GM10248 (cell line): ENCODE measurements at regions not wholly inside any gene's neighbourhood (a gene's known extent, or its start where the extent isn't known, plus 50 kb on each side); places are given as distances from the start of the nearest gene placed in this dataset.

Experiments
- CTCF ChIA-PET: fragments of 300-600 bp; sonication (Branson Sonifier 250); formaldehyde crosslinking; extraction: SDS; loops from one replicate; lab custom pipeline; 2021; ENCODE audit warnings: antibody characterized with exemption; lab: Yijun Ruan, JAX
- POLR2A ChIA-PET: fragments of 350-650 bp; sonication (Branson Sonifier 250); formaldehyde crosslinking; extraction: SDS; loops from one replicate; lab custom pipeline; 2020; ENCODE audit warnings: antibody characterized with exemption; lab: Yijun Ruan, JAX
- DNase-seq: peaks from one replicate; pipeline ENCODE4 v3.0.0; 2012; ENCODE audit errors: extremely low spot score
- TF ChIP-seq, protein P1 (sequence below): IDR thresholded peaks from 2 replicates; pipeline ENCODE4 v1.5.1; 2012; ENCODE audit warnings: mild to moderate bottlenecking, low read depth; ENCODE audit errors: extremely low read depth, missing control alignments, control extremely low read depth

DNA sequence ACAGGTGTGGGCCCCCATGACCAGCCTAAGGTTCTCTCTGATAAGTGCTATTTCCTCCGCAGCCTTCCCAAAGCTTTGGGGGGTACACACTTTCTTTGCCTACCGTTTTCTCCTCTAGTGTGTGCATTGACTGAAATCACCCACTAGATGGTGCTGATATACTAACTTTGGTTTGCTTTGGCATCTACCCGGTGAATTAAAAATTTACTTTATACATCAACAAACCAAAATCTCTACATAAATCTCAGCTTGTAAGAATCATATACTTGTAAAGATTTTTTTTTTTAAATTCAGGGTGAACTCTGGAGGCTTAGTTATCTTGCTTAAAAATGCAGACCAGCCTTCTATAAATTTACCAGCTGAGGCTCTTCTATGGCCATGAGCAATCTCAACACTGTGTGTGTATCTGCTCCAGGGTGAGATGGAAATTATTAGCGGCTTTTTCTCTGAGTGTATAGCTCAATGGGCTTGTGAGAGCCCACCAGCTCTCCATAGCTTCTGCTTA is 475.7 kb upstream of the TNC start:
- ChIA-PET POLR2A (no interaction called here), CTCF (interaction anchor here (0.6 to 3.6 kb wide), 37 partner anchors 10 to 1392 kb away, joined by 3 to 38 read pairs (median 4); no protein-coding TSS in a partner anchor)
- TF ChIP-seq, protein P1, sequence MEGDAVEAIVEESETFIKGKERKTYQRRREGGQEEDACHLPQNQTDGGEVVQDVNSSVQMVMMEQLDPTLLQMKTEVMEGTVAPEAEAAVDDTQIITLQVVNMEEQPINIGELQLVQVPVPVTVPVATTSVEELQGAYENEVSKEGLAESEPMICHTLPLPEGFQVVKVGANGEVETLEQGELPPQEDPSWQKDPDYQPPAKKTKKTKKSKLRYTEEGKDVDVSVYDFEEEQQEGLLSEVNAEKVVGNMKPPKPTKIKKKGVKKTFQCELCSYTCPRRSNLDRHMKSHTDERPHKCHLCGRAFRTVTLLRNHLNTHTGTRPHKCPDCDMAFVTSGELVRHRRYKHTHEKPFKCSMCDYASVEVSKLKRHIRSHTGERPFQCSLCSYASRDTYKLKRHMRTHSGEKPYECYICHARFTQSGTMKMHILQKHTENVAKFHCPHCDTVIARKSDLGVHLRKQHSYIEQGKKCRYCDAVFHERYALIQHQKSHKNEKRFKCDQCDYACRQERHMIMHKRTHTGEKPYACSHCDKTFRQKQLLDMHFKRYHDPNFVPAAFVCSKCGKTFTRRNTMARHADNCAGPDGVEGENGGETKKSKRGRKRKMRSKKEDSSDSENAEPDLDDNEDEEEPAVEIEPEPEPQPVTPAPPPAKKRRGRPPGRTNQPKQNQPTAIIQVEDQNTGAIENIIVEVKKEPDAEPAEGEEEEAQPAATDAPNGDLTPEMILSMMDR = peak; percentile 62
- peak; percentile 36 for DNase-seq

DNA sequence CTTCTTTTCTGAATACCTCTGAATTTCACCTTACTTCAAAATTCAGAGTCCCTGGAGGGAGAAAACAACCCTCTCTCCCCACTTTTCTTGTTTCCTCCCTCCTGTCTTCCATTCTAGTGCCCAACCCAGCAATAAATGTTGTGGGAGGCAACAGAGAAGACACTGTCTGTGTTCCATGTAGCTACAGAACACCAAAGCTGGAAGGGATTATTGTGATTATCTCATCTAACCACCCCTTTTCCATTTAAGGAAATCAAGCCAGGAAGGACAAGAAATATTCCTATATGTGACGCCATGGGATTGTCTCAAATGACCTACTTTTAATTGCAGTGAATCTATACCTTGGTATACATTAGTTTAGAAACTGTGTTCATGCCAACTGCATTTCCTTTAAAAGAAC is 476.6 kb upstream of the TNC start:
- TF ChIP-seq, protein P1 = no peak
- POLR2A ChIA-PET = no interaction called here
- CTCF ChIA-PET = interaction anchor here (0.7 to 3.6 kb wide), 11 partner anchors 9 to 1069 kb away, joined by 3 to 38 read pairs (median 8); no protein-coding TSS in a partner anchor
- DNase-seq = no peak

DNA sequence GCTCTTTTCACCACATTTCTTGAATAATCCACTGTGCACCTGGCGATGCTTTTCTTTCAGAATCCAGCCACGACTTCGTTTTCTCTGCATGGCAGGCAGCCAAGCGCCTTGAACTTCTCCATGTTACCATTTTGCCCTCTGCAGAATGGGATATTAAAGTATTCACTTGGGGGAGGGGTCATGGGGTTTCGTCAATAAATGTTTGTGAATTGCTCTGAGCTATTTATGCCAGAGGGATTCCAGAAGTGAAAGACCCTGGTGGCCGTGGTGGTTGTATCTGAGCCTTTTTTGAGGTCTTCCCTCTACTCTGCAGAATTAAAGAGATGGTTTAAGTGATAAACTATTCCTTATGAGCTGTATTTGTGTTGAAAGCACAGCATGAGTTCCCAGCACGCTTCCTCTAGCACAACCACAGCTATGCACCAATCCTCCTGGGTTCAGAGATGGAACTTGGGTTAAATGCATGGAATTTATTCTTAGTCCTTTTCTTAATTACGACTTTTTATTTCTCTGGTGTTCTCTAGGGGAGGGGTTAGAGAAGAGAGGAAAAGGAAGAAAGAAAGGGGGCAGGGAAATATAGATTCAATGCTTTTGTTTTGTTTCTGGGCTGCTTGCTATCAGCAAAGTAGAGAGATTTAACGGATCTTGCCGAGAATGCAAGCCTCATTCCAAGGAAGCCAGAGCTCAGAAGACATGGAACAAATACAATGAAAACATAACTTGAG is 478.2 kb upstream of the TNC start:
- ChIA-PET POLR2A (no interaction called here), CTCF (interaction anchor here (0.9 to 1.6 kb wide), 4 partner anchors 9 to 1065 kb away, joined by 3 to 4 read pairs (median 4); no protein-coding TSS in a partner anchor)
- TF ChIP-seq, protein P1 = no peak
- no peak for DNase-seq

DNA sequence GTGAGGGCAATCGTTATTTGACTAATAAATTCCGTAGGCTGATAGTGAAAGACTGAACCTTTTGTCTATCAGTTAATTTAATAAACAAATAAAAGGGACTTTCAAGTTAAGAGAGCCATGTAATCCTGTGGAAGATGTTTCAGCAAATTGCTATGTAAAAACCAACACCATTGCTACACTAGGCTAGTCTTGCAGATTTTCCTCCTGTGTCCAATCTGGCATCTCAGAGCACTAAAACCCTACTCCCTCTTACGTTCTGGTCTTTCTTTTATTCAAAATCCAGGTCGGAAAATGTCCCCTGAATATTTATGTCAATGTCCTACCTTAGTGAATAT is 478.8 kb upstream of the TNC start:
- ChIA-PET CTCF (interaction anchor here (0.9 to 1.6 kb wide), 3 partner anchors 17 to 1065 kb away, joined by 3 to 4 read pairs (median 4); no protein-coding TSS in a partner anchor), POLR2A (no interaction called here)
- DNase-seq = no peak
- TF ChIP-seq, protein P1 = no peak

DNA sequence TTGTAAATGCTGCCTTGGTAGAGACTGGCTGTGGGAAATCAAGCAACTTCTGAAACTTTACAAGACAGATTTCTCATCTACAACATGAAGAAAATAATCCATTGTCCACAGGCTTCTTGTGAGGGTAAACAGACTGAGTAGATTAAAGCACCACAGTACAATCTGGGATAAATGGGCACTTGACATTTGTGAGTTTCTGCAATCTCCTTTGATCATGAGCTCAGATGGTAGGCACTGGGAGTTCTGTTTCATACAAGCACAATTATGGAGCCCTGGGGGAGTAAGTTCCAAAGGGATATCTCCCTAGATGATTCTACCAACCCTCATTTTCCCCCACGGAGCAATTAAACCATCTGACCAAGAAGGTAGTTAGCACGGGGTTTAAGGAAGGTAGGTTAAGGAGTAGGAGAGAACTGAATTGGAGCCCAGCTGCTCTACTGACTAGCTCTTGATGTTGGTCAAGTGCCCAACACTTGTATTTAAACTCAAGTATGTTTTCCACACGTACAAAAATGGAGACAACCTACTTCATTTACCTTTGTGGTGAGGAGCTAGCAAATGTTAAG is 479.5 kb upstream of the TNC start:
- ChIA-PET CTCF (interaction anchor here (1.0 to 1.6 kb wide), 3 partner anchors 9 to 1064 kb away, joined by 3 to 4 read pairs (median 3); no protein-coding TSS in a partner anchor), POLR2A (no interaction called here)
- TF ChIP-seq, protein P1 = no peak
- no peak for DNase-seq

DNA sequence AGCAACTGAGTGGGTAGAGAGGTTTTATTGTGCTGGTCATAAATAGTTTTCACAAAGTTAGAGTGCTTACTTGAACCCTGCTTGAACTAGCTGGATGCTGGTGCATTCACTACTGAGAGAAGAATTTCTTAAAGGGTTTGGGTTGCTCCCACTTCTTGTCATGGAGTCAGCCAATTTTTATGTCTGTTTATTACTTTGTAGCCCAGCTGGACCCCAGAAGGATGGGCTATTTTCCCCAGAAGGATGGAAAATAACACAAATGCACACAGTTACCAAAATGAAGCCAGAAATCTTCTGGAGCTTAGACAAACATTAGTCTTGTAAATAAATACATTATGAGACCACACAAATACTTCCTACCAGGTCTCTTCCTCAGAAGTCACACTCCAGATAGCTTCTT is 480.8 kb upstream of the TNC start:
- DNase-seq = no peak
- POLR2A ChIA-PET = no interaction called here
- CTCF ChIA-PET = interaction anchor here (1.0 to 1.2 kb wide), 2 partner anchors 9 to 11 kb away, joined by 4 read pairs; no protein-coding TSS in a partner anchor
- TF ChIP-seq, protein P1 = no peak
